Left renal cortex interstitium (tissue), 4 donors: ENCODE measurements at regions not wholly inside any gene's neighbourhood (a gene's known extent, or its start where the extent isn't known, plus 50 kb on each side); places are given as distances from the start of the nearest gene placed in this dataset.
"Not testable (repeated sequence)": the region's sequence is repeated elsewhere in the genome, so short reads cannot be mapped to it uniquely, and the experiment has no call there.

Experiments used
- DNase-seq, 4 donors: peaks; one replicate each; pipeline ENCODE4 v3.0.0-alpha.2; 2013; ENCODE audit warnings: low read depth in 4 of 4, low spot score in 2 of 4, missing footprints in 1 of 4

- no peak for DNase-seq
Measured at GRCh38 chr2:180927030-180927686, 53.2 kb upstream of the UBE2E3 start.

- no peak for DNase-seq
Measured at GRCh38 chr2:180925700-180926099, 54.7 kb upstream of the UBE2E3 start.

GRCh38 chr2:180924063-180924462 is 56.3 kb upstream of the UBE2E3 start:
- DNase-seq = no peak

GRCh38 chr2:180910831-180911665 is 69.4 kb upstream of the UBE2E3 start:
- DNase-seq = no peak

- DNase-seq = no peak
Measured at GRCh38 chr2:180907731-180908130, 72.7 kb upstream of the UBE2E3 start.

GRCh38 chr2:180905461-180905860 is 74.9 kb upstream of the UBE2E3 start:
- no peak for DNase-seq

GRCh38 chr2:180905002-180905401 is 75.4 kb upstream of the UBE2E3 start:
- DNase-seq = no peak

- no peak for DNase-seq
Measured at GRCh38 chr2:180901331-180901730, 79.1 kb upstream of the UBE2E3 start.

GRCh38 chr2:180893752-180894151 is 86.7 kb upstream of the UBE2E3 start:
- no peak for DNase-seq

- no peak for DNase-seq
Measured at GRCh38 chr2:180892091-180892490, 88.3 kb upstream of the UBE2E3 start.

- no peak for DNase-seq
Measured at GRCh38 chr2:180891360-180891759, 89.0 kb upstream of the UBE2E3 start.

GRCh38 chr2:180890781-180891180 is 89.6 kb upstream of the UBE2E3 start:
- DNase-seq = no peak

GRCh38 chr2:180882959-180883358 is 97.4 kb upstream of the UBE2E3 start:
- DNase-seq = no peak

GRCh38 chr2:180876506-180876905 is 103.9 kb upstream of the UBE2E3 start:
- DNase-seq = no peak

- no peak for DNase-seq
Measured at GRCh38 chr2:180873219-180873618, 107.2 kb upstream of the UBE2E3 start.

- DNase-seq = not testable (repeated sequence)
Measured at GRCh38 chr2:180872781-180873180, 107.6 kb upstream of the UBE2E3 start.

GRCh38 chr2:180872255-180872654 is 108.2 kb upstream of the UBE2E3 start:
- DNase-seq = no peak

- no peak for DNase-seq
Measured at GRCh38 chr2:180871649-180872048, 108.8 kb upstream of the UBE2E3 start.

GRCh38 chr2:180849851-180850250 is 130.6 kb upstream of the UBE2E3 start:
- no peak for DNase-seq

GRCh38 chr2:180848393-180848792 is 132.0 kb upstream of the UBE2E3 start:
- no peak for DNase-seq

- DNase-seq = no peak
Measured at GRCh38 chr2:180846756-180847472, 133.5 kb upstream of the UBE2E3 start.

GRCh38 chr2:180842461-180842860 is 137.9 kb upstream of the UBE2E3 start:
- DNase-seq = no peak
